HG02642 (cell line): ENCODE measurements at regions not wholly inside any gene's neighbourhood (a gene's known extent, or its start where the extent isn't known, plus 50 kb on each side); places are given as distances from the start of the nearest gene placed in this dataset.
"Not testable (repeated sequence)": the region's sequence is repeated elsewhere in the genome, so short reads cannot be mapped to it uniquely, and the experiment has no call there.

Experiments used
- ATAC-seq: cut with Tn5 transposase; IDR thresholded peaks from one replicate; pipeline ENCODE4 v1.9.1; 2021; ENCODE audit warnings: mild to moderate bottlenecking; ENCODE audit not compliant: unreplicated experiment, poor library complexity

- ATAC-seq: no peak
These were observed 58.3 kb downstream of the C11orf87 start for GRCh38 chr11:109480251-109480650.

GRCh38 chr11:109486129-109486528, 64.1 kb downstream of the C11orf87 start:
- ATAC-seq: no peak

DNA sequence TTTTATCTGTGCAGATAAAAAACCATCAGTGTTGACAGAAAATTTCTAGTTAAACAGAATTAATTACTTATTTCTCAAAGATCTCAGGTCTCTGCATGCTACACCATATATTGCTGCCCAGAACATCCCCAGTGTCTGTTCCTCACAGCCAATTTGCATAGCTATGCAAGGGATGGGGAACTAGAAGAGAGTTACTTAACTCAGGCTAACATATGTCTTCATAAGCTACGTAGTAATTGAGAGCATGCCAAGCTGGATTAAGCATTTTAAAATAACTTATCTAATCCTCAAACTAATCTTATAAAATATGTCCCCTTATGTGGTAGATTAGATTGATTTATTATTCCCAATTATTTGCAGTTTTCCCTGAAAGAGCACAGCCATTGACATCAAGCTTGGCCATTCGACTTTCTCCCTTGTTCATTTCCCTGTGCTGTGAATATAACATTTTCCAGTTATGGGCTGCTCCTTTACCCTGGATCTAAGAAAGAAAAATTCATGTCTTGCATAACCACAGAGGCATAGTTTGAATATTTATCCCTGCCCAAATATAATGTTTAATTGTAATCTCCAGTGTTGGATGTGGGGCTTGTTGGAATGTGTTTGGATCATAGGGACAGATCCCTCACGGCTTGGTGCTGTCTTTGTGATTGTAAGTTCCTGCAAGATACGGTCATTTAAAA, 69.1 kb downstream of the C11orf87 start:
- ATAC-seq: no peak

DNA sequence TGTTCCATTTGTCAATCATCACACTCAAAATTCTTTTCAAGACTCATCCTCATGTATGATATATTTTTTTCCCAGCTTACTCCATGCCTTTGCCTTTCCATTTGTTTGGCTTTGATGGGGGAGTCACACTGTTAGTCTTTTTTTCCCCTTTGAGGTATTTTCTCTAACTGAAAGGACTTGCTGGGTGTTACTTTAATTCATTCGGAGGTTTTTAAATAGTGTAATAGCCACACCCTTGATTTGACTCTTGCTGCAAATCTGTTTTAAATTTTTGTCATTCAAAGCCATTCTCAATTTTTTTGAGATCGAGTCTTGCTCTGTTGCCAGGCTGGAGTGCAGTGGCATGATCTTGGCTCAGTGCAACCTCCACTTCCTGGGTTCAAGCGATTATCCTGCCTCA, 84.1 kb downstream of the C11orf87 start:
- ATAC-seq: no peak

- no peak for ATAC-seq
These were observed 85.3 kb downstream of the C11orf87 start for GRCh38 chr11:109507331-109507730.

DNA sequence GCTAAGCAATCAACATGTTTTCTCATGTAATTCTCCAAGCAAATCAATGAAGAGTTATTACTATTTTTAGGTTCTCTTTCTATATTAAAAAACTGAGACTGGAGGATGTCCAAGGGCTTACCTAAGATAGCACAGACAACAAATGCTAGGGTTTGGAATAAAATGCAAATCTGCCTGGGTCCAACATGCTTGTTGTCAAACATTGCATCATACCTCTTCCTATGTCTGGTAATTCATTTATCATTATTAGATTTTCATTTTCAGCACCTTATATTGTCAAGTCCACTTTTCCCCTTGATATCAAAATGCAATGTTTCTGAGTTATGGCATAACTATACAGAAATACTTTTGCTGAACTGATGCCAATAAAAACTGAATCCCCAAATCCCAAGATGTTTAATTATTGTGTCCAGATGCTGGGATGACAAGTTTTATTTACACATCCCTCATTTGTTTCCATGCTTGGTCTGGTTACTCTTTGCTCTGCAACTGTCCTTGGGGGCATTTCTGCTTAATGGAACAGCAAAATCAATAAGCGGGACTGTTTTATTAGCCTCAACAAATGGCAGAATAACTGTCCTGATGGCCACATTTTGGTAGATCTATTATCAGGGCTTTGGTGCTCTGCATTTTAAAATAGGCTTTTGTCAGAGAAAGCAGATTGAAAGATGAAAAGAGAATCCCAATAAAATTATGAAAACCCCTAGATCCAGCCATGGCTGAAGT, 86.0 kb downstream of the C11orf87 start:
- ATAC-seq: no peak

GRCh38 chr11:109508943-109509342, 87.0 kb downstream of the C11orf87 start:
- no peak for ATAC-seq

GRCh38 chr11:109510316-109510715, 88.3 kb downstream of the C11orf87 start:
- no peak for ATAC-seq

- no peak for ATAC-seq
These were observed 89.6 kb downstream of the C11orf87 start for GRCh38 chr11:109511598-109511997.

GRCh38 chr11:109512249-109512648, 90.3 kb downstream of the C11orf87 start:
- no peak for ATAC-seq

GRCh38 chr11:109512680-109513079, 90.7 kb downstream of the C11orf87 start:
- no peak for ATAC-seq

GRCh38 chr11:109514313-109515018, 92.5 kb downstream of the C11orf87 start:
- peak; percentile 51 for ATAC-seq

GRCh38 chr11:109519253-109519652, 97.3 kb downstream of the C11orf87 start:
- ATAC-seq: no peak

- no peak for ATAC-seq
These were observed 99.6 kb downstream of the C11orf87 start for GRCh38 chr11:109521571-109522086.

- ATAC-seq: no peak
These were observed 100.2 kb downstream of the C11orf87 start for GRCh38 chr11:109522116-109522755.

- not testable (repeated sequence) for ATAC-seq
These were observed 103.6 kb downstream of the C11orf87 start for GRCh38 chr11:109525636-109526035.

DNA sequence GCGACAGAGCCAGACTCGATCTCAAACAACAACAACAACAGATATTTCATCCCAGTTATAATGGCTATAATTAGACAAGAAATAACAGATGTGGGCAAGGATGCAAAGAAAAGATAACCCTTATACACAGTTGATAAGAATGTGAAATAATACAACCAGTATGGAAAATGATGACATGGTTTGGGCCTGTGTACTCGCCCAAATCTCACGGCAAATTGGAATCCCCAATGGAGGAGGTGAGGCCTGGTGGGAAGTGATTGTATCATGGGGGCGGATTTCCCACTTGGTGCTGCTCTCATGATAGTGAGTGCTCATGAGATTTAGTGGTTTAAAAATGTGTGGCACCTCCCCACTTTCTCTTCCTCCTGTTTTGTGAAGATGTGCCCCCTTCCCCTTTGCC, 104.1 kb downstream of the C11orf87 start:
- no peak for ATAC-seq

DNA sequence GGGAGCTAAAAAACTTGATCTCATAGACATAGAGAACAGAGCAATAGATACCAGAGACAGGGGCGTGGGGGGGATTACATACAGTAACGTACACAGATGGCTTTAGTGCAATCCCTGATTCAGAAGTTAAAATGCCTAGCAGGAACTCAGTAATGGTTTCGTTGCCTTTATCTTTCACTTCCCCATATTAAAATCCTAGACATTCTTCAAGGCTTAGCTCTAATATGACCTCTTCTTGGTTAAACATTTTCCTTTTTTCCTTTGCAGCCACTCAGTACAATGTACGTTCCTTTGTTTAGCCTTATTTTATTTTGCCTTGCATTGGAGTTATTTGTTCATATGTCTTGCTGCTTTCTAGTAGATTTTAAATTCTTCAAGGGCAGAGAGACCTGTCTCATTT, 104.9 kb downstream of the C11orf87 start:
- no peak for ATAC-seq

DNA sequence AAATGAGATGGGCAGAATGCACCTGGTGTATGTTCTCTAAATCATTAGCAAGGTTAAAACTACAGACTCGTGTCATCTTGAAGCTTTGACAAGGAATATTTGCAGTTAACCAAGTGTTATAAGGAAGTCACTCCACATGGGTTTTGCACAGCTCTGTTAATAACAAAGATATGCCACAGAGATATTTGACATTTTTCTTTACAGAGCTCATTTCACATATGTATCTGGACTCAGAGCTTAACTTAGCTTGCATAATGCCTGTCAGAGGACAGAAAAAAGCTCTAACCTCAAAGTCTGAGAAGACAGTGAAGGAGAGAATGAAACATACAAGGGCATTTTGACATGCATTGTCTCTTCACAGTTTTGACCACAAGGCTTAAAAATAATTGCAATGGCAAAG, 105.5 kb downstream of the C11orf87 start:
- ATAC-seq: no peak

GRCh38 chr11:109547356-109548027, 125.5 kb downstream of the C11orf87 start:
- ATAC-seq: no peak
